PFSK-1 (cell line): ENCODE measurements at regions not wholly inside any gene's neighbourhood (a gene's known extent, or its start where the extent isn't known, plus 50 kb on each side); places are given as distances from the start of the nearest gene placed in this dataset.

Experiments used
- FOXP2 ChIP-seq: optimal IDR thresholded peaks from 2 replicates; pipeline ENCODE3; 2011; ENCODE audit warnings: borderline replicate concordance, control low read depth, inconsistent platforms; ENCODE audit not compliant: insufficient read depth; ENCODE audit errors: extremely low read length, extremely low read depth
- POLR2AphosphoS5 ChIP-seq: IDR thresholded peaks from 2 replicates; pipeline ENCODE4 v1.6.1; 2012; ENCODE audit warnings: low read depth, mild to moderate bottlenecking, control low read depth, low read length, moderate library complexity
- REST ChIP-seq, 2 experiments: IDR thresholded peaks; 2 replicates each; pipeline versions ENCODE4 v1.6.1 to v1.8.0; 2011 to 2012; ENCODE audit warnings: low read depth in 2 of 2, low read length in 2 of 2, control low read depth in 1 of 2, inconsistent platforms in 1 of 2, mild to moderate bottlenecking in 1 of 2, moderate library complexity in 1 of 2; ENCODE audit not compliant: insufficient read depth in 1 of 2
- SIN3A ChIP-seq: IDR thresholded peaks from 2 replicates; pipeline ENCODE4 v1.6.1; 2012; ENCODE audit warnings: mild to moderate bottlenecking, low read length, moderate library complexity, borderline replicate concordance; ENCODE audit not compliant: insufficient read depth
- TAF1 ChIP-seq: IDR thresholded peaks from 2 replicates; pipeline ENCODE4 v1.6.1; 2012; ENCODE audit warnings: low read length, control low read depth, borderline replicate concordance; ENCODE audit not compliant: insufficient read depth

- no peak for TF ChIP-seq REST (IDR thresholded peaks at IDR 0.05; ENCODE audit: insufficient read depth in 1 of 2, low read depth in 2 of 2, low read length in 2 of 2)
- no peak for TF ChIP-seq SIN3A
- no peak for TF ChIP-seq POLR2AphosphoS5
- TF ChIP-seq TAF1 = no peak
- no peak for TF ChIP-seq FOXP2
These were observed 318.0 kb downstream of the BMP2 start for GRCh38 chr20:7085467-7085866.

GRCh38 chr20:7087803-7088202 lies 320.3 kb downstream of the BMP2 start:
- no peak for TF ChIP-seq TAF1
- TF ChIP-seq REST (IDR thresholded peaks at IDR 0.05; ENCODE audit: insufficient read depth in 1 of 2, low read depth in 2 of 2, low read length in 2 of 2) = no peak
- no peak for TF ChIP-seq FOXP2
- TF ChIP-seq POLR2AphosphoS5 = no peak
- TF ChIP-seq SIN3A = no peak

- TF ChIP-seq TAF1 (no peak), REST (IDR thresholded peaks at IDR 0.05; ENCODE audit: insufficient read depth in 1 of 2, low read depth in 2 of 2, low read length in 2 of 2) (no peak), SIN3A (no peak), POLR2AphosphoS5 (no peak), FOXP2 (no peak)
These were observed 322.5 kb downstream of the BMP2 start for GRCh38 chr20:7090001-7090400.

- no peak for TF ChIP-seq SIN3A
- no peak for TF ChIP-seq POLR2AphosphoS5
- TF ChIP-seq TAF1 = no peak
- TF ChIP-seq FOXP2 = no peak
- TF ChIP-seq REST (IDR thresholded peaks at IDR 0.05; ENCODE audit: insufficient read depth in 1 of 2, low read depth in 2 of 2, low read length in 2 of 2) = no peak
These were observed 323.3 kb downstream of the BMP2 start for GRCh38 chr20:7090811-7091210.

- TF ChIP-seq TAF1 (no peak), FOXP2 (no peak), REST (IDR thresholded peaks at IDR 0.05; ENCODE audit: insufficient read depth in 1 of 2, low read depth in 2 of 2, low read length in 2 of 2) (no peak), SIN3A (no peak), POLR2AphosphoS5 (no peak)
These were observed 324.2 kb downstream of the BMP2 start for GRCh38 chr20:7091655-7092054.
